HL-60 (cell line): ENCODE measurements at regions not wholly inside any gene's neighbourhood (a gene's known extent, or its start where the extent isn't known, plus 50 kb on each side); places are given as distances from the start of the nearest gene placed in this dataset.

Source experiments
- DNase-seq, 2 experiments: peaks; one replicate each; pipeline ENCODE4 v3.0.0-alpha.2; 2010 to 2020; ENCODE audit warnings: low read depth in 1 of 2, low spot score in 1 of 2
- H3K27ac ChIP-seq: fragments of 250-450 bp; sonication (Bioruptor Pico); replicated peaks from 2 replicates; pipeline ENCODE4 v1.5.1; 2020; ENCODE audit warnings: mild to moderate bottlenecking, moderate library complexity
- H3K27me3 ChIP-seq: fragments of 250-450 bp; sonication (Bioruptor Pico); 2 replicates; pipeline ENCODE4 v1.5.1; 2021; ENCODE audit warnings: mild to moderate bottlenecking, moderate library complexity; ENCODE audit not compliant: insufficient read depth, poor library complexity, severe bottlenecking
- H3K4me3 ChIP-seq: replicated peaks from 2 replicates; pipeline ENCODE4 v1.5.1; 2011; ENCODE audit warnings: mild to moderate bottlenecking, control low read depth, low read length; ENCODE audit not compliant: insufficient read depth
- CTCF ChIP-seq: IDR thresholded peaks from one replicate; pipeline ENCODE4 v1.5.1; 2011; ENCODE audit warnings: low read length, control low read depth, inconsistent platforms; ENCODE audit not compliant: insufficient read depth
- GABPA ChIP-seq: IDR thresholded peaks from 2 replicates; pipeline ENCODE4 v1.6.1; 2012; ENCODE audit warnings: low read depth
- POLR2AphosphoS5 ChIP-seq: IDR thresholded peaks from 2 replicates; pipeline ENCODE4 v1.6.1; 2012; ENCODE audit warnings: low read depth
- REST ChIP-seq: IDR thresholded peaks from 2 replicates; pipeline ENCODE4 v1.6.1; 2012; ENCODE audit warnings: low read depth; ENCODE audit not compliant: insufficient replicate concordance
- SPI1 ChIP-seq: IDR thresholded peaks from 2 replicates; pipeline ENCODE4 v1.6.1; 2012; ENCODE audit warnings: low read depth, mild to moderate bottlenecking, borderline replicate concordance

- TF ChIP-seq CTCF, result no peak
- no peak for TF ChIP-seq GABPA
- TF ChIP-seq SPI1, result no peak
- TF ChIP-seq REST, result no peak
- no peak for TF ChIP-seq POLR2AphosphoS5
- Histone ChIP-seq H3K4me3 (no peak overlapping the region), H3K27me3 (no peaks in the 10 kb centered on the region), H3K27ac (no peak overlapping the region)
- no peak for DNase-seq
Observed at GRCh38 chrX:44698357-44698756, 145.5 kb upstream of the DUSP21 start.

DNA sequence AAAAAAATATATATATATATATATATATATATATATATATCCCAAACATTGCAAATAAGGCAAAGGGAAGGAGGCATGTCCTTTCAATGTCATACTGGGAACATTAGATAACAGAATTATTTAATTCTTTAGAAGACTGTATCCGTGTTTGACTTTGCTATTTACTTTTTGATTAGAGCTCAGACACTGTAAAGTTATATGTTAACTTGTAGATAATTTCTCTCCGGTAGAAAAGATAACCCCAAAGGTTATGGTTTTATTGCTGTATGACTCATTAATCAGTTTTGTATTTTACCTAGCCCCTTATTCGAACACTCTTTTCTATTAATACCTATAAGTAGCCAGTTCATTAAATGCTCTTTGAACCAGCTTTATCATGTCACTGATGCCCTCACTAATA lies 150.6 kb upstream of the DUSP21 start:
- TF ChIP-seq POLR2AphosphoS5 (no peak), SPI1 (no peak), CTCF (no peak), GABPA (no peak), REST (no peak)
- no peak overlapping the region for H3K27ac ChIP-seq
- DNase-seq, result no peak
- no peaks in the 10 kb centered on the region for H3K27me3 ChIP-seq
- no peak overlapping the region for H3K4me3 ChIP-seq

GRCh38 chrX:44690129-44690528 lies 147.5 kb upstream of the FUNDC1 start:
- no peaks in the 10 kb centered on the region for H3K27me3 ChIP-seq
- H3K27ac ChIP-seq, result no peak overlapping the region
- no peak for DNase-seq
- TF ChIP-seq POLR2AphosphoS5, result no peak
- no peak for TF ChIP-seq GABPA
- TF ChIP-seq REST, result no peak
- no peak for TF ChIP-seq SPI1
- TF ChIP-seq CTCF, result no peak
- H3K4me3 ChIP-seq, result no peak overlapping the region
